ENCODE measurements at regions not wholly inside any gene's neighbourhood (a gene's known extent, or its start where the extent isn't known, plus 50 kb on each side); places are given as distances from the start of the nearest gene placed in this dataset.
A peak's percentile ranks its signal among the peaks of the same experiment; 100 is the strongest.

DNA sequence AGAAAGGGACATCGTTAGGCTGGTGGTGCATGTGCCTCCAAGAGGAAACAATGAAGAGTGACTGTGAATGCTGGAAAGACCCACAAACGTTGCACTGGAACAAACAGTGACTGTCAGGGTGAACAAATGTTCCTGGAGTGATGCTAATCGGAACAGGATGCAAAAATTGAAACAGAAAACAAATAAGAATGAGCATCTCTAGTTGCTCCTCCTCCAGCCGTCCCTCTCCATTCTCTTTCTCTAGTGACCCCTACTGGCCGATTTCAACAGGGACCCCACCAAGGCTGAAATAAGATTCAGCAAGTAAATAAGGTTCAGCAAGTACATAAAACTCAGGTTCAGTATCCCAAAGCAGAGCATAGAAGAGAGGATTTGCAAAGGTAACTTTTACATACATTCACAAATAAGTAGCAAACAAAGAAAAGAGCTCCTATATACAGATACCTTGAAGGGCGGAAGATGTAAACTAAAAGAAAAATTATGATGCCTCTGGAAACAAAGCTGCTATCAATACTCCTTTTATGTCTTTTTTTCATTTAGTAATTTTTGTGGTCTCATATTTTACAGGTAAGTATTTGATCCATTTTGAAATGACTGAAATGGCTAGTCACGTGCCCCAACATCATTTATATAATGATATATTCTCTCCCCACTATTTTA, 836.1 kb upstream of the ADAMTS5 start:
- TF ChIP-seq, protein P1, sequence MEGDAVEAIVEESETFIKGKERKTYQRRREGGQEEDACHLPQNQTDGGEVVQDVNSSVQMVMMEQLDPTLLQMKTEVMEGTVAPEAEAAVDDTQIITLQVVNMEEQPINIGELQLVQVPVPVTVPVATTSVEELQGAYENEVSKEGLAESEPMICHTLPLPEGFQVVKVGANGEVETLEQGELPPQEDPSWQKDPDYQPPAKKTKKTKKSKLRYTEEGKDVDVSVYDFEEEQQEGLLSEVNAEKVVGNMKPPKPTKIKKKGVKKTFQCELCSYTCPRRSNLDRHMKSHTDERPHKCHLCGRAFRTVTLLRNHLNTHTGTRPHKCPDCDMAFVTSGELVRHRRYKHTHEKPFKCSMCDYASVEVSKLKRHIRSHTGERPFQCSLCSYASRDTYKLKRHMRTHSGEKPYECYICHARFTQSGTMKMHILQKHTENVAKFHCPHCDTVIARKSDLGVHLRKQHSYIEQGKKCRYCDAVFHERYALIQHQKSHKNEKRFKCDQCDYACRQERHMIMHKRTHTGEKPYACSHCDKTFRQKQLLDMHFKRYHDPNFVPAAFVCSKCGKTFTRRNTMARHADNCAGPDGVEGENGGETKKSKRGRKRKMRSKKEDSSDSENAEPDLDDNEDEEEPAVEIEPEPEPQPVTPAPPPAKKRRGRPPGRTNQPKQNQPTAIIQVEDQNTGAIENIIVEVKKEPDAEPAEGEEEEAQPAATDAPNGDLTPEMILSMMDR (IDR thresholded peaks at IDR 0.05; ENCODE audit: control extremely low read depth, extremely low read depth, low read depth, missing control alignments) = peak; percentile 31
- ChIA-PET CTCF (interaction anchor here (0.9 to 1.7 kb wide), 2 partner anchors 12 to 30 kb away, joined by 3 to 6 read pairs; no protein-coding TSS in a partner anchor), POLR2A (no interaction called here)
- DNase-seq (ENCODE audit: extremely low spot score) = peak; percentile 8

DNA sequence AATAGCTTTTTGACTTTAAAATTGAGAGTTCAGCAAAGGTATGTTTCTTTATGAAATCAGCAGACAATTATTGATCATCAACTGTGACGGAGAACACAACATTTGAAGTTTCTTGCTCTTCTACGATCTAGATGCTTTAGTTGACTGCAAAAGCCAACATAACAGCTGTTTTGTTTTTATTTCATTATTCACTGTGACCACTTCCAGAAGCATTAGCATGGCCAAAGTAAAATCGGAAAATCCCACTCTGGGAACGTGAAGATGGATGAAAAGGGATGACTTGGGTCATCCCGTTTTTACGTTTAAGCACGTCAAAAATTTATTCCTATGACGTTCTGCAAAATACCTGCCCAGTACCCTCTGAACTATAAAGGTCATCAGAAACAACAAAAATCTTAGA, 833.0 kb upstream of the ADAMTS5 start:
- TF ChIP-seq, protein P1 (IDR thresholded peaks at IDR 0.05; ENCODE audit: control extremely low read depth, extremely low read depth, low read depth, missing control alignments) = no peak
- ChIA-PET CTCF (interaction anchor here (1.1 kb wide), 1 partner anchor 9 kb away, joined by 3 read pairs; no protein-coding TSS in a partner anchor), POLR2A (no interaction called here)
- DNase-seq (ENCODE audit: extremely low spot score) = no peak

DNA sequence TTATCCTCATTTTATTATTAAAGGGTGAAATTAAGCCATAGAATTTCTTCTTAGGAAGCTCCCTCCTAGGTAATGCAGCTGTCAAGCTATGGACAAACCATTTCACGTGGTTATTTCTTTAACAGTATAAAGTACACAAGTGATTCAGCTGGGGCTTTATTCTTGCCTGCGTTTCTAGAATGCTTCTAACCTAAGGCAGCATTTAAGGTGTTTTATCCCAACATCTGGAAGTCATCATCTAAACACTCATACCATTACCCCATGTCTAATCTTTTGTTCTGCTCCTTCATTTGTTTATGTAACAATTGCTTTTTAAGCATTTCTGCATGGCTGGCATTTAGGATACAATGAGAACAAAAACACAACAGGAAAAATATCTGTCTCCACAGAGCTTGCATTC, 829.2 kb upstream of the ADAMTS5 start:
- DNase-seq (ENCODE audit: extremely low spot score) = no peak
- TF ChIP-seq, protein P1 (IDR thresholded peaks at IDR 0.05; ENCODE audit: control extremely low read depth, extremely low read depth, low read depth, missing control alignments) = no peak
- CTCF ChIA-PET = interaction anchor here (1.7 kb wide), 1 partner anchor 17 kb away, joined by 5 read pairs; no protein-coding TSS in a partner anchor
- POLR2A ChIA-PET = no interaction called here

DNA sequence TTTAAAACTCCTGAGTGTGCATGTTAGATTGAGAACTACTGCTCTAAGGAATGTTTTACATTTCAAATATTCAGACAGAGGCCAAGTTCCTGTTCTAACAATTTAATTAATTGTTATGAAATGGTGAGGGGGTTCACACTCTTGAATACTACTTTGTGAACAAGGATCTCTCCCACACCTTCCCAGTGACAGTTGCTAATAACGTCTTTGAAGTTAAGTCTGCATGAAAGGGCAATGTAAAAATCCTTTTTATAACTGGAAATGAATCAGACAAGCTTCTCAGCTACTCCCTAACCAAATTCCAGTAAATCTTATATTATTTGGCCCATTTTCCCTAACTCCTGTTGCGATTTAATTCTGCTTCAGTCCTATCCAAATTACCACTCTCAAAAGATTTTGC, 828.5 kb upstream of the ADAMTS5 start:
- TF ChIP-seq, protein P1 (IDR thresholded peaks at IDR 0.05; ENCODE audit: control extremely low read depth, extremely low read depth, low read depth, missing control alignments) = no peak
- POLR2A ChIA-PET = no interaction called here
- no peak for DNase-seq (ENCODE audit: extremely low spot score)
- CTCF ChIA-PET = interaction anchor here (1.7 kb wide), 1 partner anchor 18 kb away, joined by 5 read pairs; no protein-coding TSS in a partner anchor

DNA sequence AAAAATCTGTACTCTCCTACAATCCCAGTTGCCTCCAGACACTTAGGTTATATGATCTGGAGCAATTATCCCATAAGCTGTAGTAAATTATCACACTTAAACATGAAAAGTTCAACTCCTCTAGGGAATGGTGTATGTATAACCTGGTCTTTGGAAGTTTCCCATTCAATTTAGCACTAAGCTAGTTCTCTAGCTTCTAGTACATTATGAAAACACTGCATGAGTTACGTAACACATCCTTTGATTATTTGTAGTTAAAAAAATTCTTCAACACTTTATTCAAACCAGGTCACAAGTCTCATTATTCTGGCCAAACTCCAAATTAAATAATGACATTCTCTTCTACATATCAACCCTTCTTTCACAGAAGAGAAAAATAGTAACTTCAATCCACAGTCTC, 827.0 kb upstream of the ADAMTS5 start:
- CTCF ChIA-PET = no interaction called here
- POLR2A ChIA-PET = no interaction called here
- DNase-seq (ENCODE audit: extremely low spot score) = no peak
- TF ChIP-seq, protein P1 (IDR thresholded peaks at IDR 0.05; ENCODE audit: control extremely low read depth, extremely low read depth, low read depth, missing control alignments) = no peak

DNA sequence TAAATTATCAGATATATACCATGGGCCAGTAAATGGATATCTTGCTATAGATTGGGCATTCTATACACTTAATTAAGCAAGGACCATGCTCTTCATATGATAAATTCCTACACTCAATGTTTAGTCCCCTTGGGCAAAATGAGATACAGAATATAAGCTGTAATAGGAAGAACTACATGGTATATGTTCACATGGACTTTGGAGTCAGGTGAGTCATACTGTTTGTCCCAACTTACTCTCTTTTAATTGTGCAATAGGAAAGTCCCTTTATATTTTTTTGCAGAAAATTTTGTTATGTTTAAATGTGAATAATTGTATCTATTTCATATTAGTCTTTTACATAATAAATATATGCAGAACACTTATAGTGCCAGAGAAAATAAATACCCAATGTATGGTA, 820.2 kb upstream of the ADAMTS5 start:
- TF ChIP-seq, protein P1 (IDR thresholded peaks at IDR 0.05; ENCODE audit: control extremely low read depth, extremely low read depth, low read depth, missing control alignments) = no peak
- ChIA-PET POLR2A (no interaction called here), CTCF (no interaction called here)
- no peak for DNase-seq (ENCODE audit: extremely low spot score)
